Omental fat pad (tissue), 3 donors: ENCODE measurements at regions not wholly inside any gene's neighbourhood (a gene's known extent, or its start where the extent isn't known, plus 50 kb on each side); places are given as distances from the start of the nearest gene placed in this dataset.
A peak's percentile ranks its signal among the peaks of the same experiment; 100 is the strongest.

ENCODE experiments used
- ATAC-seq: fragments of 150-250 bp; one replicate; pipeline ENCODE4 v1.9.1; 2016; ENCODE audit warnings: mild to moderate bottlenecking, moderate library complexity; ENCODE audit not compliant: low FRiP score
- DNase-seq: peaks from one replicate; pipeline ENCODE4 v3.0.0-alpha.2; 2019; ENCODE audit warnings: low spot score
- TF ChIP-seq, protein P1 (sequence below), 3 donors: fragments of 450-650 bp; IDR thresholded peaks; one replicate each; pipeline ENCODE4 v1.5.1; 2016 to 2017; ENCODE audit warnings: antibody characterized with exemption in 3 of 3, mild to moderate bottlenecking in 3 of 3, moderate library complexity in 2 of 3

DNA sequence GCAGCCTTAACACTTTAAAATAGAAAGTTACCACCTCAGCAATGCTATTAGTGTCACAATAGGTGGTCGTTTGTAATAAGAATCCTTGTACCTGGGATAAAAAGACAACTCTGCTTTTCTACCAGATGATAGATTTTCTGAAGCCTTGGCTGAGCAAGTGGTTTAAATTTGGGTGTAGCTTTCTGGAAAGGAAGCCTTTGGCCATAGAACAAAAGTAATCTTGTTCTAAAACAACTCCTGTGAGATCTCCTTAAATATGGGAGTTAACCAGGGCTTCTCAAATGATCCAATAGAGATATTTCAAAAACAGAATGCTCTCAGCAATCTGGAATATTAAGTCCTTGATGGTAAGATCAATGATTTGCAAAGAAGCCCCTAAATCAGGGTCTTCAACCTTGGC is 261.6 kb downstream of the ZNF516 start:
- TF ChIP-seq, protein P1, sequence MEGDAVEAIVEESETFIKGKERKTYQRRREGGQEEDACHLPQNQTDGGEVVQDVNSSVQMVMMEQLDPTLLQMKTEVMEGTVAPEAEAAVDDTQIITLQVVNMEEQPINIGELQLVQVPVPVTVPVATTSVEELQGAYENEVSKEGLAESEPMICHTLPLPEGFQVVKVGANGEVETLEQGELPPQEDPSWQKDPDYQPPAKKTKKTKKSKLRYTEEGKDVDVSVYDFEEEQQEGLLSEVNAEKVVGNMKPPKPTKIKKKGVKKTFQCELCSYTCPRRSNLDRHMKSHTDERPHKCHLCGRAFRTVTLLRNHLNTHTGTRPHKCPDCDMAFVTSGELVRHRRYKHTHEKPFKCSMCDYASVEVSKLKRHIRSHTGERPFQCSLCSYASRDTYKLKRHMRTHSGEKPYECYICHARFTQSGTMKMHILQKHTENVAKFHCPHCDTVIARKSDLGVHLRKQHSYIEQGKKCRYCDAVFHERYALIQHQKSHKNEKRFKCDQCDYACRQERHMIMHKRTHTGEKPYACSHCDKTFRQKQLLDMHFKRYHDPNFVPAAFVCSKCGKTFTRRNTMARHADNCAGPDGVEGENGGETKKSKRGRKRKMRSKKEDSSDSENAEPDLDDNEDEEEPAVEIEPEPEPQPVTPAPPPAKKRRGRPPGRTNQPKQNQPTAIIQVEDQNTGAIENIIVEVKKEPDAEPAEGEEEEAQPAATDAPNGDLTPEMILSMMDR (IDR thresholded peaks at IDR 0.05) = no peak

DNA sequence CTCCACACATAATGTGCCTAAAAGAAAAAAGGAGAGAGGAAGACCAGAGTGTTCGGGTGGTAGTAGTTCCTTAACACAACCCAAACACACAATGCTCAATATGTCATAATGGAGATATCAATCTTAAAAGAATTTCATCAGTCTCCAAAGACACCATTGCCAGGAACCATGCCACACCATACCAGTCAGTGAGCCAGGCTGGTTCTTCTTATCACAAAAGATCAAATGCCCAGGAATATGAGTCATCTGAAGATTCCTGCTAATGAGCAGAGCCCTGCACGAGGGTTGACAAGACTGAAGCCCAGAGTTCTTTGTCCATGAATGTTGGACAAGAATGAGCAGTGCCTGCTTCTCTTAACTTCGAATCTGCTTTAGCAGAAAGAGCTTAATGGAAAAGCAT is 262.3 kb downstream of the ZNF516 start:
- TF ChIP-seq, protein P1 (IDR thresholded peaks at IDR 0.05) = no peak
- DNase-seq = no peak
- ATAC-seq = peak; percentile 73

More for the DNA sequence above, 261.6 kb downstream of the ZNF516 start:
- DNase-seq (no peak), ATAC-seq (no peak)

DNA sequence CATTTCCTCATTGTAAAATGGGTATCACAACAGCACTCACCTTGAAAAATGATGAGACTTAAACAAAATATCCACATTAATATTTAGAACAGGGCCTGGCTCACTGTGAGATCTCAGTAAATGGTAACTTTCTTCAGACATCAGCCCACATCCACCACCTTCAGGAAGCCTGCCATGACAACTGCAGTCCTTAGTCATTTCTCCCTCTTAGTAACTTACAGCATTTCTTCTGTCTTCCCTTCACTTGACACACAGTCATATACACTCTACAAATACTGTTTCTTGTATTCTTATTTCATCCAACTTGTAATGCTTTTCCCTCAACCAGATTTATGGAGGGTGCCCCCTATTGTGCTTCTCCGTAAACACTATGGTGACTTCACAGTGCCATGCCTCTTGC is 263.0 kb downstream of the ZNF516 start:
- TF ChIP-seq, protein P1 (IDR thresholded peaks at IDR 0.05) = no peak
- no peak for DNase-seq
- no peak for ATAC-seq

DNA sequence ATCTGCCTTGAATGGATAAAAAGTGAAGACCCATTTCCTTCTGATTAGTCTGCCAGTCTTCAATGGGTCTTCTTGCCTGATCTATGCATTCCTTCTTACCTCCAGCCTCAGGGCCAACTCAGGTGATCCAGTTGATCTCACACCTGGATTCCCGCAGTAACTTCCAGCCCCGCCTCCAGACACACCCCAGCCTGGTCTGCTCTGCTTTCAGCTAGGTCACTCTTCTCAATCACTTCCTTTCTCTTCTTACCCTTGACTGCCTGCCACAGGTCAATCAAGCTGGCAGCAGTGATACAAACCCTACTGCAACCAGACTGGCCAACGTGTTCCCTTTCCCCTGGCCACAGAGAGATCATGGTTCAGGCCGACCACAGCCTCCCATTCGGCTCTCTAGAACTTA is 263.6 kb downstream of the ZNF516 start:
- ATAC-seq = no peak
- no peak for DNase-seq
- TF ChIP-seq, protein P1 (IDR thresholded peaks at IDR 0.05) = no peak

DNA sequence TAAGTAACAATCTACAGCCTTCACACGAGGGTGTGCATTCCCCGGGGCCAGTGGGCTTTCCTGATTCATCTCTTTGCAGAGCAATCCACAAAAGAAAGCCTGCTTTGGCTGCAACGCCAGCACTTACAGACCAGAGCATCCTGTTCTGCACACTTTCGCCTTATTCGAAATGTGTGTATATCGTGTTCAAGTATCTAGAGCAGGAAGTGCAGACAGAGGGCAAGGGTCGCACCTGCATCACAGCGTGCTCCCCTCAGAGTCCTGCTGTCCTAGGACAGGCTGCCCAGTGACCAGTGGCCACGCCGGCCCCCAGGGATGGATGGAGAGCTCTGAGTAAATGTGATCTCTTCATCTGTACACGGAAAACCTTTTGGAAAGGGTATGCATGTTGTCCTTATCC is 264.3 kb downstream of the ZNF516 start:
- ATAC-seq (no peak), DNase-seq (no peak)
- TF ChIP-seq, protein P1 (IDR thresholded peaks at IDR 0.05) = no peak

DNA sequence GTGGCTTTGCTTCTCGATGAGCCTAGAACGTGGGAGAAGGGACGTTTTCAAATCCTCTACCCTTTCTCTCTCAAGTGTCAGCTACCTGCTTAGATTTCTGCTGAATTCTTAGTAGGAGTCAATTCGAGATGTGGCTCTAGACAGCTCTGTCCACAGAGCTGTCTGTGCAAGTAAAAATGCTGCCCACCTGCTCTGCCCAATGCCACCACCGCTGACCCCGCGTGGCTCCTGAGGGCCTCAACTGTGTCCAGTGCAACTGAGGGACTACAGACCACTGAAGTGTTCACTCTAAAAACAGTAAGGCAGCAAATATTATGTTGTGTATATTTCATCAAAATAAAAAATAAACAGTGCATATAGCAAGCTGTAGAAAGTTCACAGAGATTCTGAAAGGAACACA is 266.3 kb downstream of the ZNF516 start:
- TF ChIP-seq, protein P1 (IDR thresholded peaks at IDR 0.05) = no peak
- ATAC-seq (no peak), DNase-seq (no peak)

DNA sequence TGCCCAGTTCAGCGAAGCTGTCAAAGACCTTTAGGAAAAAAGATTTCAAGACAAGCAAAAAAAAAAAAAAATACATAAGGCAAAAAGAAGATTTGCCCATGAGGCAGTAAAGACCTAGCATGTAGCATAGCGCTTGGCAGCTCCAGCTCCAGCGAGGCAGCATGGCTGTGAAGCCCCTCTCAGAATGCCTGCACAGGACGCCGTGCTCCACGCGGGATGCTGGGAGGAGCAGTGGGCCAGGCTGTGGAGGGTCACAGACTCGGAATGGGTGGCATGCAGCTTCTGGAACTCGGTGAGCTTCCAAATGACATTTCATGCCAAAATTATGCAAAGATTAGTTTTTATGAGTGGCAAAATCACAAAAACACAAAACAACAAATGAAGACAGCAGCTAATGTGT is 267.3 kb downstream of the ZNF516 start:
- no peak for ATAC-seq
- DNase-seq = no peak
- TF ChIP-seq, protein P1 (IDR thresholded peaks at IDR 0.05) = no peak
